Mesenchymal stem cell (in vitro differentiated cells and primary cell): ENCODE measurements at regions not wholly inside any gene's neighbourhood (a gene's known extent, or its start where the extent isn't known, plus 50 kb on each side); places are given as distances from the start of the nearest gene placed in this dataset.

Experiments used
- DNase-seq: peaks from one replicate; pipeline ENCODE4 v3.0.0-alpha.2; 2013
- H2AFZ ChIP-seq: one replicate; pipeline ENCODE4 v1.6.1; 2013; ENCODE audit warnings: low read depth, mild to moderate bottlenecking, control low read depth, inconsistent platforms, low read length, moderate library complexity
- H2AK5ac ChIP-seq: 2 replicates; pipeline ENCODE4 v1.6.1; 2013; ENCODE audit warnings: low read length, moderate library complexity, mild to moderate bottlenecking, inconsistent platforms; ENCODE audit not compliant: severe bottlenecking
- H2BK120ac ChIP-seq: one replicate; pipeline ENCODE4 v1.6.1; 2013; ENCODE audit warnings: low read depth, mild to moderate bottlenecking, inconsistent platforms, low read length, moderate library complexity
- H2BK12ac ChIP-seq, 2 experiments: one replicate each; pipeline ENCODE4 v1.6.1; 2013; ENCODE audit warnings: inconsistent platforms in 2 of 2, low read length in 2 of 2, mild to moderate bottlenecking in 2 of 2, moderate library complexity in 2 of 2, control low read depth in 1 of 2
- H2BK15ac ChIP-seq: one replicate; pipeline ENCODE4 v1.6.1; 2013; ENCODE audit warnings: mild to moderate bottlenecking, low read depth, inconsistent platforms; ENCODE audit not compliant: poor library complexity, severe bottlenecking
- H2BK5ac ChIP-seq: 2 replicates; pipeline ENCODE4 v1.6.1; 2013; ENCODE audit warnings: low read depth, mild to moderate bottlenecking, low read length, control low read depth, inconsistent platforms; ENCODE audit not compliant: poor library complexity, severe bottlenecking
- H3K14ac ChIP-seq, 2 experiments: one replicate each; pipeline ENCODE4 v1.6.1; 2013; ENCODE audit warnings: inconsistent platforms in 2 of 2, low read length in 2 of 2, control low read depth in 1 of 2, mild to moderate bottlenecking in 1 of 2, moderate library complexity in 1 of 2
- H3K18ac ChIP-seq, 2 experiments: one replicate each; pipeline ENCODE4 v1.6.1; 2013; ENCODE audit warnings: inconsistent platforms in 2 of 2, low read length in 2 of 2, control low read depth in 1 of 2, low read depth in 1 of 2, mild to moderate bottlenecking in 1 of 2
- H3K23ac ChIP-seq, 2 experiments: one replicate each; pipeline ENCODE4 v1.6.1; 2013; ENCODE audit warnings: inconsistent platforms in 2 of 2, low read length in 2 of 2, mild to moderate bottlenecking in 2 of 2, moderate library complexity in 2 of 2, control low read depth in 1 of 2
- H3K27ac ChIP-seq: 2 replicates; pipeline ENCODE4 v1.5.1; 2013; ENCODE audit warnings: mild to moderate bottlenecking, moderate library complexity, low read length, control low read depth, inconsistent platforms; ENCODE audit not compliant: poor library complexity, severe bottlenecking
- H3K27me3 ChIP-seq, 2 experiments: 2 replicates each; pipeline versions ENCODE4 v1.6.1 to v1.7.0; 2013; ENCODE audit warnings: low read length in 2 of 2, mild to moderate bottlenecking in 2 of 2, moderate library complexity in 2 of 2, control low read depth in 1 of 2, inconsistent platforms in 1 of 2; ENCODE audit not compliant: control insufficient read depth in 1 of 2, insufficient read depth in 1 of 2
- H3K36me3 ChIP-seq, 2 experiments: 2 replicates each; pipeline versions ENCODE4 v1.6.1 to v1.7.0; 2013; ENCODE audit warnings: low read length in 2 of 2, control low read depth in 1 of 2, inconsistent platforms in 1 of 2, low read depth in 1 of 2, mild to moderate bottlenecking in 1 of 2; ENCODE audit not compliant: insufficient read depth in 2 of 2, control insufficient read depth in 1 of 2
- H3K4ac ChIP-seq, 2 experiments: one replicate each; pipeline ENCODE4 v1.6.1; 2013; ENCODE audit warnings: inconsistent platforms in 2 of 2, low read length in 2 of 2, mild to moderate bottlenecking in 2 of 2, moderate library complexity in 2 of 2, control low read depth in 1 of 2, low read depth in 1 of 2
- H3K4me1 ChIP-seq: 2 replicates; pipeline ENCODE4 v1.6.1; 2013; ENCODE audit warnings: low read depth, low read length, control low read depth; ENCODE audit not compliant: control insufficient read depth, insufficient read depth
- H3K4me2 ChIP-seq: 2 replicates; pipeline ENCODE4 v1.6.1; 2013; ENCODE audit warnings: low read length, mild to moderate bottlenecking, inconsistent platforms; ENCODE audit not compliant: poor library complexity, severe bottlenecking
- H3K4me3 ChIP-seq, 2 experiments: 2 replicates each; pipeline versions ENCODE4 v1.5.1 to v1.7.0; 2013; ENCODE audit warnings: low read length in 2 of 2, mild to moderate bottlenecking in 2 of 2, control low read depth in 1 of 2, low read depth in 1 of 2; ENCODE audit not compliant: insufficient read depth in 1 of 2
- H3K79me1 ChIP-seq: replicated peaks from 2 replicates; pipeline ENCODE4 v1.6.1; 2013; ENCODE audit warnings: mild to moderate bottlenecking, control low read depth, low read length, inconsistent platforms; ENCODE audit not compliant: poor library complexity, severe bottlenecking
- H3K9ac ChIP-seq: 2 replicates; pipeline ENCODE4 v1.7.0; 2013; ENCODE audit warnings: mild to moderate bottlenecking, low read length, moderate library complexity
- H3K9me3 ChIP-seq: 2 replicates; pipeline ENCODE4 v1.7.0; 2013; ENCODE audit warnings: mild to moderate bottlenecking, low read length; ENCODE audit not compliant: control insufficient read depth
- H4K8ac ChIP-seq: one replicate; pipeline ENCODE4 v1.6.1; 2013; ENCODE audit warnings: inconsistent platforms, mild to moderate bottlenecking, low read length, moderate library complexity
- H4K91ac ChIP-seq: one replicate; pipeline ENCODE4 v1.6.1; 2013; ENCODE audit warnings: mild to moderate bottlenecking, low read length, inconsistent platforms
- WGBS: methylation state at CpG from one replicate; pipeline ENCODE4 v1.1.7; 2013; ENCODE audit warnings: mixed read lengths; 5-methylcytosine and 5-hydroxymethylcytosine counted together

GRCh38 chr6:54598787-54599313 lies 247.7 kb upstream of the FAM83B start:
- H2BK120ac ChIP-seq, result no peak overlapping the region
- H3K4me1 ChIP-seq, result no peaks in the 10 kb centered on the region
- H3K27me3 ChIP-seq, result no peaks in the 10 kb centered on the region
- H3K14ac ChIP-seq, result no peak overlapping the region
- no peak overlapping the region for H3K18ac ChIP-seq
- H3K27ac ChIP-seq, result no peak overlapping the region
- no peak overlapping the region for H3K23ac ChIP-seq
- no peak overlapping the region for H3K4me3 ChIP-seq
- H3K9me3 ChIP-seq, result no peaks in the 10 kb centered on the region
- no peaks in the 10 kb centered on the region for H3K36me3 ChIP-seq
- no peak overlapping the region for H4K8ac ChIP-seq
- no peak overlapping the region for H2BK5ac ChIP-seq
- no peak overlapping the region for H3K9ac ChIP-seq
- H3K79me1 ChIP-seq, result no peaks in the 10 kb centered on the region
- H2AFZ ChIP-seq, result no peak overlapping the region
- H2BK12ac ChIP-seq, result no peak overlapping the region
- no peak overlapping the region for H2AK5ac ChIP-seq
- 100% methylated on average over 1 of the region's 5 CpGs for WGBS
- no peak for DNase-seq
- no peak overlapping the region for H4K91ac ChIP-seq
- no peak overlapping the region for H2BK15ac ChIP-seq
- no peak overlapping the region for H3K4me2 ChIP-seq
- no peak overlapping the region for H3K4ac ChIP-seq

- Histone ChIP-seq H3K4me2 (no peak overlapping the region), H3K9ac (no peak overlapping the region), H3K79me1 (no peaks in the 10 kb centered on the region), H4K91ac (no peak overlapping the region), H2BK12ac (no peak overlapping the region), H3K23ac (no peak overlapping the region), H3K27me3 (no peaks in the 10 kb centered on the region), H2AFZ (no peak overlapping the region), H3K18ac (no peak overlapping the region), H2AK5ac (no peak overlapping the region), H3K9me3 (no peaks in the 10 kb centered on the region), H3K4me1 (no peaks in the 10 kb centered on the region), H3K4ac (no peak overlapping the region), H3K4me3 (no peak overlapping the region), H2BK120ac (no peak overlapping the region), H4K8ac (no peak overlapping the region), H3K27ac (no peak overlapping the region), H2BK15ac (no peak overlapping the region), H2BK5ac (no peak overlapping the region), H3K36me3 (no peaks in the 10 kb centered on the region), H3K14ac (no peak overlapping the region)
- WGBS, result no CpG with 5 or more reads among the region's 3 CpGs
- no peak for DNase-seq
Observed at GRCh38 chr6:54601600-54602300, 244.8 kb upstream of the FAM83B start.

GRCh38 chr6:54602591-54602990 lies 244.0 kb upstream of the FAM83B start:
- H2BK5ac ChIP-seq, result no peak overlapping the region
- no peak overlapping the region for H4K91ac ChIP-seq
- H2AFZ ChIP-seq, result no peak overlapping the region
- H3K79me1 ChIP-seq, result no peaks in the 10 kb centered on the region
- H3K4me3 ChIP-seq, result no peak overlapping the region
- H2AK5ac ChIP-seq, result no peak overlapping the region
- no peaks in the 10 kb centered on the region for H3K27me3 ChIP-seq
- no peak overlapping the region for H3K9ac ChIP-seq
- H2BK120ac ChIP-seq, result no peak overlapping the region
- H3K36me3 ChIP-seq, result no peaks in the 10 kb centered on the region
- H3K4me1 ChIP-seq, result no peaks in the 10 kb centered on the region
- no peak overlapping the region for H2BK12ac ChIP-seq
- no peak overlapping the region for H3K4ac ChIP-seq
- no peaks in the 10 kb centered on the region for H3K9me3 ChIP-seq
- H4K8ac ChIP-seq, result no peak overlapping the region
- H3K23ac ChIP-seq, result no peak overlapping the region
- no peak for DNase-seq
- H3K18ac ChIP-seq, result no peak overlapping the region
- H3K4me2 ChIP-seq, result no peak overlapping the region
- H3K14ac ChIP-seq, result no peak overlapping the region
- H3K27ac ChIP-seq, result no peak overlapping the region
- no peak overlapping the region for H2BK15ac ChIP-seq
- WGBS, result 100% methylated on average over 3 of the region's 3 CpGs

- H2BK5ac ChIP-seq, result no peak overlapping the region
- H3K27ac ChIP-seq, result no peak overlapping the region
- no peaks in the 10 kb centered on the region for H3K79me1 ChIP-seq
- no peak for DNase-seq
- H3K4me1 ChIP-seq, result no peaks in the 10 kb centered on the region
- H3K4me2 ChIP-seq, result no peak overlapping the region
- H2BK120ac ChIP-seq, result no peak overlapping the region
- H3K9ac ChIP-seq, result no peak overlapping the region
- H2BK15ac ChIP-seq, result no peak overlapping the region
- no peak overlapping the region for H3K4me3 ChIP-seq
- H2BK12ac ChIP-seq, result no peak overlapping the region
- H3K4ac ChIP-seq, result no peak overlapping the region
- no peak overlapping the region for H3K18ac ChIP-seq
- H3K36me3 ChIP-seq, result no peaks in the 10 kb centered on the region
- H3K14ac ChIP-seq, result no peak overlapping the region
- H4K91ac ChIP-seq, result no peak overlapping the region
- no peak overlapping the region for H2AK5ac ChIP-seq
- H3K27me3 ChIP-seq, result no peaks in the 10 kb centered on the region
- no peaks in the 10 kb centered on the region for H3K9me3 ChIP-seq
- H2AFZ ChIP-seq, result no peak overlapping the region
- no peak overlapping the region for H3K23ac ChIP-seq
- H4K8ac ChIP-seq, result no peak overlapping the region
Observed at GRCh38 chr6:54609981-54610380, 236.6 kb upstream of the FAM83B start.
